ENCODE measurements at regions not wholly inside any gene's neighbourhood (a gene's known extent, or its start where the extent isn't known, plus 50 kb on each side); places are given as distances from the start of the nearest gene placed in this dataset.

DNA sequence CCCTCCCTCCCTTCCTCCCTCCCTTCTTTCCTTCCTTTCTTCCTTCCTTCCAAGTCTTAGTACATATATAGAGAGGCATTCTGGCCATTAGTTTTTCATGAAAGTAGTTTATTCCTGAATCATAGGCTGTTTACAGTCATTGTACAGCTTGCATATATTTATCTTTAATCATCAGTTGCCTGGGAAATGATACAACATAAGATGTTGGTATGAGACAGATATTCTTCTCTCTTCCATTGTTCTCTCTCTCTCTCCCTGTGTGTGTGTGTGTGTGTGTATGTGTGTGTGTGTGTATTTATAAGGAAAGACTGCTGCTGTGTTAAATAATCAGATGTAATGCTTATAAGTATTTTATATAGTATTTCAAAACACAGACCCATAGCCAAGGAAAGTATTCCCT lies 289.8 kb upstream of the UBE2E3 start:
- TF ChIP-seq, protein P1, sequence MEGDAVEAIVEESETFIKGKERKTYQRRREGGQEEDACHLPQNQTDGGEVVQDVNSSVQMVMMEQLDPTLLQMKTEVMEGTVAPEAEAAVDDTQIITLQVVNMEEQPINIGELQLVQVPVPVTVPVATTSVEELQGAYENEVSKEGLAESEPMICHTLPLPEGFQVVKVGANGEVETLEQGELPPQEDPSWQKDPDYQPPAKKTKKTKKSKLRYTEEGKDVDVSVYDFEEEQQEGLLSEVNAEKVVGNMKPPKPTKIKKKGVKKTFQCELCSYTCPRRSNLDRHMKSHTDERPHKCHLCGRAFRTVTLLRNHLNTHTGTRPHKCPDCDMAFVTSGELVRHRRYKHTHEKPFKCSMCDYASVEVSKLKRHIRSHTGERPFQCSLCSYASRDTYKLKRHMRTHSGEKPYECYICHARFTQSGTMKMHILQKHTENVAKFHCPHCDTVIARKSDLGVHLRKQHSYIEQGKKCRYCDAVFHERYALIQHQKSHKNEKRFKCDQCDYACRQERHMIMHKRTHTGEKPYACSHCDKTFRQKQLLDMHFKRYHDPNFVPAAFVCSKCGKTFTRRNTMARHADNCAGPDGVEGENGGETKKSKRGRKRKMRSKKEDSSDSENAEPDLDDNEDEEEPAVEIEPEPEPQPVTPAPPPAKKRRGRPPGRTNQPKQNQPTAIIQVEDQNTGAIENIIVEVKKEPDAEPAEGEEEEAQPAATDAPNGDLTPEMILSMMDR (IDR thresholded peaks at IDR 0.05; ENCODE audit: insufficient read depth, low read depth, low read length): no peak
- TF ChIP-seq EZH2 (IDR thresholded peaks at IDR 0.05; ENCODE audit: insufficient read depth, low read length): no peak

All from astrocyte (in vitro differentiated cells and primary cell).